ENCODE measurements at regions not wholly inside any gene's neighbourhood (a gene's known extent, or its start where the extent isn't known, plus 50 kb on each side); places are given as distances from the start of the nearest gene placed in this dataset.
"Not testable (repeated sequence)": the region's sequence is repeated elsewhere in the genome, so short reads cannot be mapped to it uniquely, and the experiment has no call there.

GRCh38 chr7:138169441-138169851, 93.2 kb downstream of the AKR1D1 start:
- DNase-seq = no peak

DNA sequence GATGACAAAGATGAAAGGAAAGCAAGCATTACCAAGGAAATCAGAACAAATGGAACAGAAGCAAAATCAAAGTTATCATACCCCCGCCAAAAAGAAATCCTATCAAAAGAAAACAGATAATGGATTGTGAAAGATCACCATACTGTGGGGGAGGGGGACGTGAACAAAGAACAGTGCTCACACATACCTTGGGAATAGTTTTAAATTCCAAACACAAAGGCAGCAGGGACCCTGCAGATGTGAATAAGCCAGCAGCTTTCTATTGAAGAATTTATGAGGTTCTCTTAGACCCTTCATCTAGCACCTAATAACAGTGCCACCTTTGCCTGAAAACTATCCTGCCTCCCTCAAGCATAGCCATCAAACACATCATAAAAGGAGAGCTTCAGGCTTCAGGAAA, 94.0 kb downstream of the AKR1D1 start:
- no peak for DNase-seq

- DNase-seq = no peak
Measured at GRCh38 chr7:138170959-138171703, 94.9 kb downstream of the AKR1D1 start.

DNA sequence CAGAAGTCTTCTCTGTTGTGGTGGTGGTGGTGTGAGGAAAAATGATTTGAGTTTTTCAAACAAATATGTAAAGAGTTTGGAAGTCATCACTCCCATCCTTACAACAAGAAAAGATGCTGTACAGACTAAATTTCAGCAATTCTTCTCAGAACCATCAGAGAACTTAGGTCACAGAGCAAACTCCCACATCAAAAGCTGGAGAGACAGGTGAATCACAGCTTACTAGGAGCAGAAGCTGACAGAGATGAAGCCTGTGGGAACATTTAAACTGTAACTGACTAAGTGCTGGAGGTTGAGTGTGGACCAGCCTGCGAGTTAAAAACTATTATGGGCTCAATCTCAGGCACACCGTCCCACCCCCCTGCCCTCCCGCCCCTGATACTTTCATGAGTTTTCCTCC, 97.3 kb downstream of the AKR1D1 start:
- DNase-seq = no peak

DNA sequence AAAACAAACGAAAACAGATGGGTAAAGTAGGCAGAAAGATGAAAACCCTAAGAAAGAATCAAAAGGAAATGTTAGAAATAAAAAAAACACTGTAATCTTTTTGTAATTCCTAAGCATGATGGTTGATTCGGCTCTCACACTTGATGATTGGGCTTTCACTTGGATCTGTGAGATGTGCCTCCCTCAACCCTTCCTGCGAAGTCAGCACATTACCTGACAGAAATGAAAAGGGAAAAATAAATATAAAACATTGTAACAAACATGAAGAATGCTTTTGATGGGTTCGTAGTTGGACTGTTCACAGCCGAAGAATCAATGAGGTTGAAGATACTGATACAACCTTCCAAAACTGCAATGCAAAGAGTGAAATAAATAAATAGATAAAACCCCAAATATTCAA, 99.8 kb downstream of the AKR1D1 start:
- DNase-seq = no peak

- no peak for DNase-seq
Measured at GRCh38 chr7:138184191-138184590, 107.9 kb downstream of the AKR1D1 start.

DNA sequence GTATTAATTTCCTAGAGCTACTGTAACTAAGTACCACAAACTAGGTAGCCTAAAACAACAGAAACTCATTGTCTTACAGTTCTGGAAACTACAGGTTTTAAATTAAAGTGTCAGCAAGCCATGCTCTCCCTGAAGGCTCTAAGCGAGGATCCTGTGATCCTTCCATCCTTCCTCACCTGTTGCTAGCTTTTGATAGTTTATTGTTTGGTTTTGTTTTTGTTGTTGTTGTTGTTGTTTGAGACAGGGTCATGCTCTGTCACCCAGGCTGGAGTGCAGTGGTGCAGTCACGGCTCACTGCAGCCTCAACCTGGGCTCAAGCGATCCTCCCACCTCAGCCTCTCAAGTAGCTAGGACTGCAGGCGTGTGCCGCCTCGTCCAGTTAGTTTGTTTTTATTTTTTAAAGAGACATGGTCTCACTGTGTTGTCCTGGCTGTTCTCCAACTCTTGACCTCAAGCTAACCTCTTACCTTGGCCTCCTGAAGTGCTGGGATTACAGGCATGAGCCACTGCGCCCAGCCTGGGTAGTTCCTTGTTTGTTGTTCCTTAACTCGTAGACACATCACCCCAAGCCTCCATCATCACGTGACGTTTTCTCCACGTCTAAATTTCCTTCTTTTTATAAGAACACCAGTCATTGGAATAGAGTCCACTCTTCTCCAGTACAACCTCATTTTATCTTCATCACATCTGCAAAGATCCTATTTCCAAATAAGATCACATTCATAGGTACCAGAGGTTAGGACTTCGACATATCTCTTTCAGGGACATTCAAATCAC, 109.1 kb downstream of the AKR1D1 start:
- DNase-seq = no peak

DNA sequence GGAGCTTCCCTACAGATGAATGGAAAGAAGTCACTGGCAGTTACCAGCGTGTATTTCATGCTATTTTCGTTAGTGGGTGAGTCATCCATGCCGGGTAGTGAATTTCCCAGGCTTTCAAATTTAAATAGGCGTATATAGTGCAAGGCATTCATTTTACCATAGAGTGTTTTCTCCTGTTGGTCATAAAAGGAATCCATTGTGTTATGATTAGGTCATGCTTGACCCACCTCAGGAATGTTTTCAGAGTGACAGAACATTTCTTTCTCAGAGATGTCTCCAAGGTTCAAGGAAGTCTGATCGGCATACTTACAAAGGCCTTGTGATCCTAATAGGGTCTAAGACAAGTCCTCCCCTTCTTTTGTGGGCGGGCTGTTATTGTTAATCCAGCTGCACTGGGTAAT, 110.7 kb downstream of the AKR1D1 start:
- peak; percentile 98 for DNase-seq

DNA sequence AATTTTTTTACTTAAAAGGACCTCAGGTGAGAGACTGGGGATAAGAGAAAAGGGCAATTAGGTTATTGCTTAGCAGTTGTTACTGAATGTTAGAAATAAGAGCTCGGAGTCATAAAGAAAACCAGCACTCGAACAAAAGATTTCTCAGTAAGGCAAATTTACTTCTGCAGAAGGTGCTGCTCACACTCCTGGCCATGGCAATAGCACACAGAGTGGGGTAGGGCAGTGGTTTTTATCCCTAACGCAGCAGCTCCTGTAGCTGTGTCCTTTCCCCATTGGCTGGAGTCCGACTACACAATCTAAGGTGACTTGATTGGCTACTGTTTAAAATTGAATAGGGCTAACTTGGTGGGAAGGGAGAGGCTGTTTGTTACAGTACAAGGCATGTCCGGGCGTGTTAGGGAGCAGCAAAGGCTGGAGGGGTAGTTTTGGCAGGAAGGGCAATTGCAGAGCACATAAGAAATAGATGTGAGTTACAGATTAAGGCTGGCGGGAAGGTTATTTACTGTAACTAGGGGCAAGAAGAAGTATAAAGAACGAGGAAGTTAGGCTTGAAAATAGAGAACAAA, 112.1 kb downstream of the AKR1D1 start:
- no peak for DNase-seq

DNA sequence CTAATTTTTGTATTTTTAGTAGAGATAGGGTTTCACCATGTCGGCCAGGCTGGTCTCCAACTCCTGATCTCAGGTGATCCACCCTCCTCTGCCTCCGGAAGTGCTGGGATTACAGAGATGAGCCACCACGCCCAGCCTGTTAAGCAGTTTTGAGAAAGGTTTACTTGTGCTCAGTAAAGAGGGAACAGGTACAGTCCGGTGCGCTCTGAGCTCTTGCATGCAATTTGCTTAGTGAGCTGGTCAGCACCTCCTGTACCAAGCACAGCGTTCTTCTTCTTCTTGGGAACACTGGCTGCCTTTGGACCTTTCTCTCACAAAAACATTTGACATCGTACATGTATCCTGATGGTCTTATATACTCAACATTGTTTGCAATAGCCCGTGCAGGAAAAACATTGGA, 118.3 kb downstream of the AKR1D1 start:
- DNase-seq = no peak

GRCh38 chr7:138195151-138195571, 118.9 kb downstream of the AKR1D1 start:
- no peak for DNase-seq

- not testable (repeated sequence) for DNase-seq
Measured at GRCh38 chr7:138196503-138196946, 120.3 kb downstream of the AKR1D1 start.

GRCh38 chr7:138196971-138197896, 121.0 kb downstream of the AKR1D1 start:
- DNase-seq = no peak

DNA sequence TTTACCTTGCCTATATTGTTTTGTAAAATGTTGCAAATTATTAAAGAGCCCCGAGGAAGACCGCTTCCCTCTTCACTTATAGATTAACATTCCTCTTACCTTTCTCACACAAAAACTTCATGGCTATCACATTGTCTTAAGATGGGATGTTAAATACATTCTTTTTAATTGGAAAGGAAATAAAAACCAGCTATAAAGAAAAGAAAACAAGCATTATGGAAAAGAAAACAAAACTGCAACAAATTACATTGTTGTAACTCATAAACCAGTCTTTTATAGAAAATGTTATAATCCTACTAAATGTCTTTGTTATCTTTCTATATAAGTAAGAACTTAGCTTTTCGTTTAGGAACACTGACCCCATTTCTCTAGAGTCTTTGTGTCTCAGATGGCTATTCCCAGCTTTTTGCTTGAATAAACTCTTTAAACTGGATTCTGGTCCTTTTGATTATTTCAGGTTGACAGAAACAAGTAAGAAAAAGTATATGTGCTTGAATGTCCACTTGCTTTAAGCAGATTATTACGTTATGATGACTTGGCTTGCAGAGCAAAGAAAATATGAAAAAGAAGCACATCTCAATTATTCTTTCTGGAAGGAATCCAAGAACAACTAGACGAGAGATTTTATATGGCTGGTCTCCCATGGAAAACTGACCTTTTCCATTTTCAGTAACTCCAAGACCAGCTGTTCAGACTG, 128.2 kb downstream of the AKR1D1 start:
- DNase-seq = no peak

GRCh38 chr7:138204982-138205298, 128.7 kb downstream of the AKR1D1 start:
- no peak for DNase-seq

DNA sequence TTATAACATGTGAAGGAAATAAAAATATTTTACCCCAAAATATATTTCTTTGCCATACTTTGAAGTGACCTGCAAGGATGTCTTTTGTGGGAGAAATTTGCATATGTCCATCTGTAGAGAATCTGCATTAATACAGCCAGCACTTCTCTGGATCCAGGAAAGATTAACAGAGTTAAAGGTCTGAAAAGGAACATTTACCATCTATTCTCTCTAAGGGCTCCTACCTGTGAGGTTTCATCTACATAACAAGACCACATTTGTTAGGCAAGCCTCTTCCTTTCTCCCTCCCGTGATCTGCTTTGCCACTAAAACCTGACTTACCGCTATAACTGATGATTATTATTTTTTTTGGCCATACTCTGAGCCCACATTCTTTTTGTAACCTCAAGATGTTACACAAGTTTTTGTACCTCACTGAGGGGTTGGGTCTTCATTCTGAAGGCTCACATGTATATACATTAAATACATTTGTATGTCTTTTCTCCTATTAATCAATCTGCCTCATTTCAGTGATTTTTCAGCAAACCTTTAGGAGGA, 129.4 kb downstream of the AKR1D1 start:
- DNase-seq = no peak

GRCh38 chr7:138207555-138207971, 131.3 kb downstream of the AKR1D1 start:
- DNase-seq = no peak

DNA sequence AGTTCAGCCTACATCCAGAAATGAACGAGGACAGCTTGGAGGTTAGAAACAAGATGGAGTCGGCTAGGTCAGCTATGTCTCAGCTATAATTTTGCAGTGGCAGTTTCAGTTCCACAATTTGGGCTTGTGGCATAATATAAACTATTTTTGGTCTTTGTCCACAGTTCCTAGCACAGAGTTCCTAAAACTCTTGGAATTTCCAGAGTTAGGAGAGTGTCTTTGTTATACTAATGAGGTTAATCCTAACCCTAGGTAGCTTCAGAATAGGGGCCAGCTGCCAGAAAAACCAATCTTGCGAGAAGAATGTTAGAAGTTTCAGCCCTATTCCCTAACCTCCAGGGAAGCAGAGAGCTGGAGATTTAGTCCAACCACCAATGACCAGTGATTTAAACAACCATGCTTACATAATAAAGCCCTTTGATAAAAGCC, 131.9 kb downstream of the AKR1D1 start:
- DNase-seq = no peak

- no peak for DNase-seq
Measured at GRCh38 chr7:138208864-138209263, 132.6 kb downstream of the AKR1D1 start.

GRCh38 chr7:138212314-138212713, 136.1 kb downstream of the AKR1D1 start:
- no peak for DNase-seq

DNA sequence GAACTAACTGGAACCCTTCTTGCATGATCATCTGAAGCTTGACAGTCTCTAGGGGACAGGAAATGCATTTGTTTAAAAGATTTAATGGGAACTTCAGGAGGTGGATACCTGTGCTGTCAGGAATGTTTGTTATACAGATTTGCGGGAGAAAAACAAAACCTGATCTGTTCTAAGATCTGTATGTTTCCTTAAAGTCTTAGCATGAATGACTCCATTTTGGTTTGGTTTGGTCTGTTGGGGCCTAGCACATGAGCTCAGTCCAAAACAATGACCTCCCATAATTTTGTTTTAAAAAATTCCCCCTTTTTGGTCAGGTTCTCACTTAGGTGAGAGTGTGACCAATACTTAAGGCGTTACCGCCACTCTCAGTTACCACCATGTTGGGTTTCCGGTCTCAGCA, 138.7 kb downstream of the AKR1D1 start:
- no peak for DNase-seq

DNA sequence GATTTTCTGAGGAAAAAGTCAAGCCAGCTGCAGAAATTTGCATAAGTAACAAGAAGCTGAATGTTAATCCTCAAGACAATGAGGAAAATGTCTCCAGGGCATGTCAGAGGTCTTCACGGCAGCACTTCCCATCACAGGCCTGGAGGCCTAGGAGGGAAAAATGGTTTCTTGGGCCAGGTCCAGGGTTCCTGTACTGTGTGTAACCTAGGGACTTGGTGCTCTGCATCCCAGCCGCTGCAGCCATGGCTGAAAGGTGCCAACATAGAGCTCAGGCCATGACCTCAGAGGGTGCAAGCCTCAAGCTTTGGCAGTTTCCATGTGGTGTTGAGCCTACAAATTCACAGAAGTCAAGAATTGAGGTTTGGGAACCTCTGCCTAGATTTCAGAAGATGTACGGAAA, 144.1 kb downstream of the AKR1D1 start:
- not testable (repeated sequence) for DNase-seq
